CD14-positive monocyte (primary cell): ENCODE measurements at regions not wholly inside any gene's neighbourhood (a gene's known extent, or its start where the extent isn't known, plus 50 kb on each side); places are given as distances from the start of the nearest gene placed in this dataset.
A peak's percentile ranks its signal among the peaks of the same experiment; 100 is the strongest.

Experiments
- DNase-seq, 3 donors: peaks; one replicate each; pipeline ENCODE4 v3.0.0-alpha.2; 2011 to 2022
- H2AFZ ChIP-seq: 2 replicates; pipeline ENCODE4 v1.6.0; 2012; ENCODE audit warnings: mild to moderate bottlenecking, low read depth, low read length, inconsistent platforms; ENCODE audit not compliant: insufficient read depth, poor library complexity, severe bottlenecking
- H3K27ac ChIP-seq, 2 donors: 1 replicate in 1 of 2; 2 replicates in 1 of 2; pipeline ENCODE4 v1.5.1; 2012 to 2013; ENCODE audit warnings: low read length in 2 of 2, control low read depth in 1 of 2, inconsistent platforms in 1 of 2, low read depth in 1 of 2, mild to moderate bottlenecking in 1 of 2
- H3K27me3 ChIP-seq, 2 donors: one replicate each; pipeline versions ENCODE4 v1.6.0 to v1.6.1; 2011 to 2013; ENCODE audit warnings: low read length in 2 of 2; ENCODE audit not compliant: control insufficient read depth in 2 of 2, insufficient read depth in 2 of 2
- H3K36me3 ChIP-seq, 2 donors: replicated peaks in 1 of 2; 1 replicate in 1 of 2; 2 replicates in 1 of 2; pipeline versions ENCODE4 v1.5.1 to v1.6.1; 2012 to 2013; ENCODE audit warnings: low read length in 2 of 2, control low read depth in 1 of 2, inconsistent platforms in 1 of 2, mild to moderate bottlenecking in 1 of 2; ENCODE audit not compliant: insufficient read depth in 2 of 2, control insufficient read depth in 1 of 2
- H3K4me1 ChIP-seq, 2 donors: 1 replicate in 1 of 2; 2 replicates in 1 of 2; pipeline versions ENCODE4 v1.5.1 to v1.6.1; 2012 to 2013; ENCODE audit warnings: low read length in 2 of 2, control low read depth in 1 of 2, inconsistent platforms in 1 of 2, mild to moderate bottlenecking in 1 of 2, moderate library complexity in 1 of 2; ENCODE audit not compliant: insufficient read depth in 2 of 2, control insufficient read depth in 1 of 2
- H3K4me2 ChIP-seq: replicated peaks from 2 replicates; pipeline ENCODE3; 2012; ENCODE audit warnings: low read length, moderate library complexity, mild to moderate bottlenecking; ENCODE audit not compliant: poor library complexity, severe bottlenecking; ENCODE audit errors: extremely low read depth
- H3K4me3 ChIP-seq, 3 experiments: fragments of 200-600 bp in 1 of 3; sonication (generic) in 1 of 3; replicated peaks in 1 of 3; 1 replicate in 2 of 3; 2 replicates in 1 of 3; pipeline ENCODE4 v1.5.1; 2011 to 2013; ENCODE audit warnings: low read length in 3 of 3, mild to moderate bottlenecking in 3 of 3, control low read depth in 2 of 3, low read depth in 2 of 3, inconsistent platforms in 1 of 3, moderate library complexity in 1 of 3
- H3K79me2 ChIP-seq: 2 replicates; pipeline ENCODE4 v1.6.0; 2012; ENCODE audit warnings: mild to moderate bottlenecking, control low read depth, inconsistent platforms, low read length, moderate library complexity; ENCODE audit not compliant: insufficient read depth
- H3K9ac ChIP-seq: 2 replicates; pipeline ENCODE4 v1.6.0; 2017; ENCODE audit warnings: low read length, mild to moderate bottlenecking; ENCODE audit not compliant: insufficient read depth, poor library complexity, severe bottlenecking
- H3K9me3 ChIP-seq, 2 donors: replicated peaks in 1 of 2; 1 replicate in 1 of 2; 2 replicates in 1 of 2; pipeline versions ENCODE4 v1.5.1 to v1.6.1; 2012 to 2013; ENCODE audit warnings: low read length in 2 of 2, control low read depth in 1 of 2; ENCODE audit not compliant: control insufficient read depth in 1 of 2, insufficient read depth in 1 of 2
- H4K20me1 ChIP-seq: 2 replicates; pipeline ENCODE4 v1.6.0; 2012; ENCODE audit warnings: mild to moderate bottlenecking, low read length, control low read depth, moderate library complexity; ENCODE audit not compliant: insufficient read depth
- H3K27ac Mint-ChIP-seq, 7 donors: one replicate each; pipeline ENCODE4 v1.8.0; 2020; ENCODE audit warnings: mild to moderate bottlenecking in 7 of 7, mixed read lengths in 7 of 7, moderate library complexity in 6 of 7, inconsistent platforms in 2 of 7
- H3K27me3 Mint-ChIP-seq, 3 donors: one replicate each; pipeline ENCODE4 v1.8.0; 2021 to 2022; ENCODE audit warnings: low read depth in 3 of 3, mild to moderate bottlenecking in 3 of 3, mixed read lengths in 3 of 3, moderate library complexity in 3 of 3, inconsistent platforms in 1 of 3
- H3K36me3 Mint-ChIP-seq, 2 donors: one replicate each; pipeline ENCODE4 v1.8.0; 2020; ENCODE audit warnings: mixed read lengths in 2 of 2, inconsistent platforms in 1 of 2, mild to moderate bottlenecking in 1 of 2
- H3K4me1 Mint-ChIP-seq: one replicate; pipeline ENCODE4 v1.8.0; 2020; ENCODE audit warnings: mild to moderate bottlenecking, mixed read lengths
- H3K4me3 Mint-ChIP-seq, 2 donors: one replicate each; pipeline ENCODE4 v1.8.0; 2020; ENCODE audit warnings: mild to moderate bottlenecking in 2 of 2, mixed read lengths in 2 of 2, moderate library complexity in 1 of 2
- H3K9me3 Mint-ChIP-seq, 7 donors: one replicate each; pipeline ENCODE4 v1.8.0; 2020 to 2022; ENCODE audit warnings: mixed read lengths in 7 of 7, mild to moderate bottlenecking in 6 of 7, moderate library complexity in 6 of 7, inconsistent platforms in 2 of 7
- CTCF ChIP-seq: fragments of 200-600 bp; IDR thresholded peaks from one replicate; pipeline ENCODE4 v1.8.0; 2022; ENCODE audit warnings: antibody characterized with exemption, mild to moderate bottlenecking
- WGBS: methylation state at CpG from one replicate; pipeline ENCODE4 v1.1.5; 2013; ENCODE audit warnings: missing lambda C conversion rate; ENCODE audit not compliant: insufficient coverage; 5-methylcytosine and 5-hydroxymethylcytosine counted together
- intact Hi-C, 2 donors: fragments of 100-400 bp; cut with micrococcal nuclease; formaldehyde crosslinking; loops; one replicate each; pipeline versions ENCODE4 v1.15.0 to v1.15.1; 2023

DNA sequence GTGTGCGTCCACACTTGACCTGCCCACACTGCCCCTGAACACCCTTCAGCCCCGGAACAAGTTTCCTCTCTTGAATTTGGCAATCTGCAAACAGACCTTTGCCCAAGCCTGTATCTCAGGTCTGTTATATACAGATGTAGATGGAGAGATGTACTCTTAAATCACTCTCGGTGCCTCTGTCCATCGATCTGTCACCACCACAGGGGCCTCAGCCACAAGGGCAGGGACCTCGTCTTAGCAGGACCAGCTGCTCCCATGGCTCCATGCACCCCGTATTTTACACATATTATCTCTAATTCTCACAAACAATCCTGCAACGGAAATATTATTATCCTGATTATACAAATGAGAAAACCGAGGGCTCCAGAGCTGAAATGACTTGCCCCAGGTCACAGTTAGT, 313.4 kb downstream of the BCL11B start:
- no peak for TF ChIP-seq CTCF
- intact Hi-C loops: loop anchor here in 1 of 2 donors (5.0 kb wide), 1 partner anchor 79 kb away; no protein-coding TSS in a partner anchor
- Histone ChIP-seq H2AFZ (no peak overlapping the region), H3K79me2 (no peaks in the 10 kb centered on the region), H3K36me3 (no peaks in the 10 kb centered on the region), H3K27ac (no peak overlapping the region), H3K4me2 (no peak overlapping the region), H3K9me3 (peaks cover 5 to 14% of the 10 kb centered on the region in 2 donors), H3K9ac (no peak overlapping the region), H4K20me1 (no peaks in the 10 kb centered on the region), H3K27me3 (no peaks in the 10 kb centered on the region), H3K4me1 (peaks cover 39 to 40% of the 10 kb centered on the region in 2 donors), H3K4me3 (no peak overlapping the region)
- Mint-ChIP-seq H3K4me1 (peaks cover 39% of the 10 kb centered on the region), H3K27ac (no peak overlapping the region), H3K9me3 (peaks cover 7 to 14% (median 13%) of the 10 kb centered on the region in 7 donors), H3K4me3 (no peak overlapping the region), H3K36me3 (peaks cover 0 to 1% of the 10 kb centered on the region in 2 donors), H3K27me3 (peaks cover 0 to 9% (median 7%) of the 10 kb centered on the region in 3 donors)
- no peak for DNase-seq
- 93% methylated on average over 4 of the region's 8 CpGs for WGBS

GRCh38 chr14:98959410-98959809, 312.6 kb downstream of the BCL11B start:
- H3K4me3 Mint-ChIP-seq: no peak overlapping the region

More at GRCh38 chr14:98959410-98959809, 312.6 kb downstream of the BCL11B start:
- Histone ChIP-seq H3K36me3 (no peaks in the 10 kb centered on the region), H3K27ac (no peak overlapping the region), H3K79me2 (no peaks in the 10 kb centered on the region), H3K4me3 (no peak overlapping the region), H3K4me1 (peaks cover 31 to 32% of the 10 kb centered on the region in 2 donors), H3K9me3 (peaks cover 5 to 15% of the 10 kb centered on the region in 2 donors), H3K4me2 (no peak overlapping the region), H3K9ac (no peak overlapping the region), H2AFZ (no peak overlapping the region), H3K27me3 (no peaks in the 10 kb centered on the region), H4K20me1 (no peaks in the 10 kb centered on the region)
- no peak for DNase-seq
- peaks cover 32% of the 10 kb centered on the region for H3K4me1 Mint-ChIP-seq
- peaks cover 0 to 6% (median 5%) of the 10 kb centered on the region in 3 donors for H3K27me3 Mint-ChIP-seq
- peaks cover 7 to 14% (median 13%) of the 10 kb centered on the region in 7 donors for H3K9me3 Mint-ChIP-seq
- peak overlapping the region in 1 of 7 donors; percentile 62 for H3K27ac Mint-ChIP-seq
- H3K36me3 Mint-ChIP-seq: peaks cover 0 to 1% of the 10 kb centered on the region in 2 donors
- intact Hi-C loops: loop anchor here in 1 of 2 donors (5.0 kb wide), 1 partner anchor 78 kb away; no protein-coding TSS in a partner anchor
- WGBS: 91% methylated on average over 6 of the region's 6 CpGs
- no peak for TF ChIP-seq CTCF
